Ovary (tissue), 7 donors: ENCODE measurements at regions not wholly inside any gene's neighbourhood (a gene's known extent, or its start where the extent isn't known, plus 50 kb on each side); places are given as distances from the start of the nearest gene placed in this dataset.

Experiments
- DNase-seq, 5 donors: peaks; one replicate each; pipeline ENCODE4 v3.0.0-alpha.2; 2019 to 2020
- H3K27ac ChIP-seq, 2 donors: fragments of 200-600 bp; one replicate each; pipeline versions ENCODE4 v1.5.1 to v1.8.0; 2019 to 2022
- H3K27me3 ChIP-seq: fragments of 200-600 bp; one replicate; pipeline ENCODE4 v1.8.0; 2022
- H3K36me3 ChIP-seq: fragments of 200-600 bp; sonication (generic); one replicate; pipeline ENCODE4 v1.5.1; 2019
- H3K4me1 ChIP-seq: one replicate; pipeline ENCODE4 v1.8.1; 2013; ENCODE audit warnings: mild to moderate bottlenecking, moderate library complexity; ENCODE audit not compliant: insufficient read depth
- H3K4me3 ChIP-seq: fragments of 200-600 bp; sonication (generic); one replicate; pipeline ENCODE4 v1.5.1; 2017
- H3K9me3 ChIP-seq, 2 donors: fragments of 200-600 bp in 1 of 2; sonication (generic) in 1 of 2; one replicate each; pipeline versions ENCODE4 v1.5.1 to v1.8.1; 2013 to 2019; ENCODE audit warnings: mild to moderate bottlenecking in 1 of 2, moderate library complexity in 1 of 2
- CTCF ChIP-seq, 3 donors: fragments of 450-650 bp in 2 of 3; fragments of 200-600 bp in 1 of 3; IDR thresholded peaks; one replicate each; pipeline versions ENCODE4 v1.5.1 to v1.8.0; 2016 to 2022; ENCODE audit warnings: antibody characterized with exemption in 3 of 3, mild to moderate bottlenecking in 1 of 3
- EP300 ChIP-seq: sonication (generic); formaldehyde crosslinking; IDR thresholded peaks from one replicate; pipeline ENCODE4 v1.6.1; 2017; ENCODE audit warnings: antibody characterized with exemption
- POLR2A ChIP-seq: fragments of 450-650 bp; IDR thresholded peaks from one replicate; pipeline ENCODE4 v1.6.1; 2017; ENCODE audit warnings: antibody characterized with exemption, mild to moderate bottlenecking, moderate library complexity
- WGBS, 3 donors: extraction: QIAGEN DNeasy Blood & Tissue Kit in 1 of 3; methylation state at CpG; one replicate each; pipeline versions ENCODE4 v1.1.5 to v1.1.7; 2013 to 2017; 5-methylcytosine and 5-hydroxymethylcytosine counted together
- intact Hi-C, 4 donors: fragments of 100-400 bp; cut with DNase I; formaldehyde crosslinking; loops; one replicate each; pipeline versions ENCODE4 v1.11.0 to v1.15.1; 2022 to 2023
- donor health status: DM: no; HTN: no; CAD: no; lungs with moderate emphysema.
- donor health status: DM: no; HTN: no; CAD: no.
- donor health status: Bipolar disorder and iron deficiency.
- donor health status: DM: no; HTN: no; CAD: no.
- donor health status: DM: yes; HTN: yes; CAD: no.

GRCh38 chr10:21095073-21095472 is 198.0 kb upstream of the NEBL start:
- TF ChIP-seq CTCF (IDR thresholded peaks at IDR 0.05) (no peak), POLR2A (no peak), EP300 (no peak)
- DNase-seq: no peak
- no peak overlapping the region for H3K27ac ChIP-seq
- H3K27me3 ChIP-seq: no peaks in the 10 kb centered on the region
- intact Hi-C loops: no loop called here
- no peaks in the 10 kb centered on the region for H3K36me3 ChIP-seq
- no peak overlapping the region for H3K4me3 ChIP-seq
- 92 to 93% (median 92%) methylated on average over 3 of the region's 3 CpGs for WGBS, 3 donors
- no peaks in the 10 kb centered on the region for H3K9me3 ChIP-seq
- H3K4me1 ChIP-seq: no peaks in the 10 kb centered on the region

- H3K27ac ChIP-seq: no peak overlapping the region
- no peaks in the 10 kb centered on the region for H3K27me3 ChIP-seq
- 71 to 83% (median 79%) methylated on average over 5 of the region's 5 CpGs for WGBS, 3 donors
- DNase-seq: no peak
- intact Hi-C loops: no loop called here
- TF ChIP-seq EP300 (no peak), CTCF (IDR thresholded peaks at IDR 0.05) (no peak), POLR2A (no peak)
- no peaks in the 10 kb centered on the region for H3K4me1 ChIP-seq
- no peaks in the 10 kb centered on the region for H3K36me3 ChIP-seq
- no peak overlapping the region for H3K4me3 ChIP-seq
- no peaks in the 10 kb centered on the region for H3K9me3 ChIP-seq
Observed at GRCh38 chr10:21092683-21093524, 195.8 kb upstream of the NEBL start.

DNA sequence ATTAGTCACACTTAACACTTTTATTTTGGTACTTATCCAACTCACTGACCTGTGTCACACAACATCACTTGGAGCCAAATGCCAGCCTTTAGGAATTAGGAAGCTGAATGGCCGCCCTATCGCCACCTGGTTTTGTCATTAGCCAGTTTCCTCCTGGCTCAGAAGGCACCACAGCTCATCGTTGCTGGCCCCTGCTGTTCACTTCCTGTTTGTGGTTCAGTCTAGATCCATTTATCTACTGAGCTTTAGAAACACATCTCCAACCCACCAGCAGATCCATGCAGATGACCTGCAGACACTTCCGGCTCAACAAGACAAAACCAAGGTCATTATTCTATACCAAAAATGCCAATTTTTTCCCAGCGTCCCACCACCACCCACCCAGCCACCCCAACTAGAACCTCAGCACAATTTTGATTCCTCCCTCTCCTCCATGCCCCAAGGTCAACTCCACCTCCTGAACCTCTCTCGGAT is 193.5 kb upstream of the NEBL start:
- Histone ChIP-seq H3K9me3 (no peaks in the 10 kb centered on the region), H3K27ac (no peak overlapping the region), H3K4me1 (no peaks in the 10 kb centered on the region), H3K36me3 (no peaks in the 10 kb centered on the region), H3K4me3 (no peak overlapping the region), H3K27me3 (no peaks in the 10 kb centered on the region)
- 82 to 85% (median 83%) methylated on average over 6 of the region's 6 CpGs for WGBS, 3 donors
- intact Hi-C loops: no loop called here
- TF ChIP-seq EP300: no peak
- no peak for TF ChIP-seq CTCF (IDR thresholded peaks at IDR 0.05)
- no peak for TF ChIP-seq POLR2A
- DNase-seq: no peak

DNA sequence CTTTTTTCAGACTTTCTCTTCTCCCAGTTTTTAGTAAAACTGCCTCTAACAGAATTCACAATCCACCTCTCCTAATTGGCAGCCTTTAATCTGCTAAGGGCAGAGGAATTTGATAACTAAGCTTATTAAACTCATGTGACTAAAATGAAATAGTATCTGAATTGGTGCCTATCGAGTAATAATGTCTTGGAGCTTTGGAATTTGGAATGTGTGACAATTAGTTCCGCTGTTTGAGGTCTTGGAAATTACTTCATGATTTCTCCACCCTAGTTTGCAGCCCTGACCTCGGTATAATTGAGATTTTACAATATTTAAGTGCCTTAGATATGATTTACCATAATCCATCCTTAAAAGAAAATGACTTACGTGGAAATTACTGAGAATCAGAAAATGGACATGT is 190.4 kb upstream of the NEBL start:
- no peak for TF ChIP-seq CTCF (IDR thresholded peaks at IDR 0.05)
- TF ChIP-seq EP300: no peak
- TF ChIP-seq POLR2A: no peak
- no peak for DNase-seq
- WGBS, 3 donors: 67 to 74% (median 74%) methylated on average over 4 of the region's 4 CpGs
- no peaks in the 10 kb centered on the region for H3K27me3 ChIP-seq
- H3K27ac ChIP-seq: no peak overlapping the region
- intact Hi-C loops: no loop called here
- H3K4me1 ChIP-seq: no peaks in the 10 kb centered on the region
- H3K4me3 ChIP-seq: no peak overlapping the region
- no peaks in the 10 kb centered on the region for H3K36me3 ChIP-seq
- no peaks in the 10 kb centered on the region for H3K9me3 ChIP-seq
